Suprapubic skin (tissue), 4 donors: ENCODE measurements at regions not wholly inside any gene's neighbourhood (a gene's known extent, or its start where the extent isn't known, plus 50 kb on each side); places are given as distances from the start of the nearest gene placed in this dataset.

Source experiments
- CTCF ChIP-seq, 2 donors: fragments of 200-600 bp in 1 of 2; fragments of 450-650 bp in 1 of 2; sonication (generic) in 1 of 2; IDR thresholded peaks; one replicate each; pipeline ENCODE4 v1.5.1; 2016 to 2019; ENCODE audit warnings: antibody characterized with exemption in 2 of 2, mild to moderate bottlenecking in 1 of 2, moderate library complexity in 1 of 2
- EP300 ChIP-seq: sonication (generic); formaldehyde crosslinking; IDR thresholded peaks from one replicate; pipeline ENCODE4 v1.6.1; 2017; ENCODE audit warnings: antibody characterized with exemption
- POLR2A ChIP-seq, 2 donors: fragments of 450-650 bp; IDR thresholded peaks; one replicate each; pipeline ENCODE4 v1.6.1; 2017; ENCODE audit warnings: antibody characterized with exemption in 2 of 2, mild to moderate bottlenecking in 2 of 2, moderate library complexity in 2 of 2
- POLR2AphosphoS5 ChIP-seq, 3 donors: sonication (generic); formaldehyde crosslinking; IDR thresholded peaks; one replicate each; pipeline ENCODE4 v1.6.1; 2017; ENCODE audit warnings: antibody characterized with exemption in 3 of 3

- TF ChIP-seq POLR2A (IDR thresholded peaks at IDR 0.05) = no peak
- no peak for TF ChIP-seq EP300
- TF ChIP-seq POLR2AphosphoS5 (IDR thresholded peaks at IDR 0.05) = no peak
- no peak for TF ChIP-seq CTCF (IDR thresholded peaks at IDR 0.05)
These were observed 197.7 kb upstream of the GBE1 start for GRCh38 chr3:81958972-81959640.
